ENCODE measurements at regions not wholly inside any gene's neighbourhood (a gene's known extent, or its start where the extent isn't known, plus 50 kb on each side); places are given as distances from the start of the nearest gene placed in this dataset.
"Not testable (repeated sequence)": the region's sequence is repeated elsewhere in the genome, so short reads cannot be mapped to it uniquely, and the experiment has no call there.

DNA sequence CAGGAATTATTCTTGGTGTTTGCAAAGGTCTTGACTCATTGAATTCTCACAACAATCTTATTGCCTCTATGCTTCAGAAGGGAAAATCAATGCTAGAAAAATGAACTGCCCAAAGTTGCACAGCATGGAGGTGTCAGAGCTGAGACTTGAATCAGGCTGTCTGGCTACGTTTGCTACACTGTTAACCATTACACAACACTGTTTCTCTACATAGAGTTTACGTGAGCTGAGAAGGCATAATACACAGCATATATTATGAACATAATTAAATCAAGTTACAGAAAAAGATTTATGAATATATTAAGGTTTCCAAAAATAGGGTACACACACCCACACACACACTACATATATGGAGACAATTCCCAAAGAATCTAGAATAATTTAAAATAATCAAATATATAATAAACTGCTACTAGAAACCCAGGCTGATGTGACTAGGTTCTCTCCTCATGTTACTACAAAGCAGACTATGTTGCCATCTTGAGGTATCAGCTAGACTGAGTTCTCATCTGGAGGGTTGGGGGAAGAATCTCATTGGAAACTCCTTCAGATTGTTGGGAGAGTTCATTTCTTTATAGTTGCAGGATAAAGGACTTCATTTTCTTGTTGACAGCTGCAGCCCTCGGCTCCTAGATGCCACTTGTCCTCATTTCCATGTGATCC, 1270.5 kb downstream of the ARAP2 start:
- DNase-seq (ENCODE audit: low read depth in 2 of 2) = no peak

DNA sequence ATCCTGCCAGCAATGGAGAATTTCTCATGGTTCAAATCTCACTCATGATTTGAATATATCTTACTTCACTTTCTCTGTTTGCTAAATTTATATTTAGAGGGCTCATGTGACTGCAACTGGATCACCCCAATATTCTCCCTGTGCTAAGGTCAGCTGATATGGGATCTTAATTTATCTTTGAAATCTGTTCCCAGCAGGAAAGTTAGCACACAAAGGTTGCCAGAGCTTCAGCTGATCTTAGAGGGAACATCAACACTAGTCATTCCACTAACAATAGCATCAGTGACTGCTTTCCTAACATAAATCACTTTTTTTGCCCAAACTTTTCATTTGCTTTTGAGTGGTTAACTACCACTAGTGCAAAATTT, 1270.0 kb downstream of the ARAP2 start:
- no peak for DNase-seq (ENCODE audit: low read depth in 2 of 2)

DNA sequence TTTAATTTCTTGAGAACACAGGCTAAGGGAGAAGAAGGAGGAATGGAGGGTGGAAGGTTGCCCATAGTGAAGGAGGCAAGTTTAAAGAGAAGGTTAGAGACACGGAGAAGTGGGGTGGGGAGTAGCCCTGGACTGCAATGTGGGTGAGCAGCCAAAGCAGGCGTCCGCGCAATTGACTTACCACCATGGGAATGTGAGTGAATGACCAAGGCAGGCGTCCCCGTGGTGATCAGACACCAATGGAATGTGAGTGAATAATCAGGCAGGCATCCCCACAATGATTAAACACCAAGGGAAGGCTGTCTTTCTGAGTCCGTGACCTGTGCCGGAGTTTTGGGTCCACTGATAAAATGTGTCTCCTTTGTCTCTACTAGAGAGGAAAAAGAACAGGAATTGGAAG, 1223.1 kb downstream of the ARAP2 start:
- DNase-seq (ENCODE audit: low read depth in 2 of 2) = not testable (repeated sequence)

DNA sequence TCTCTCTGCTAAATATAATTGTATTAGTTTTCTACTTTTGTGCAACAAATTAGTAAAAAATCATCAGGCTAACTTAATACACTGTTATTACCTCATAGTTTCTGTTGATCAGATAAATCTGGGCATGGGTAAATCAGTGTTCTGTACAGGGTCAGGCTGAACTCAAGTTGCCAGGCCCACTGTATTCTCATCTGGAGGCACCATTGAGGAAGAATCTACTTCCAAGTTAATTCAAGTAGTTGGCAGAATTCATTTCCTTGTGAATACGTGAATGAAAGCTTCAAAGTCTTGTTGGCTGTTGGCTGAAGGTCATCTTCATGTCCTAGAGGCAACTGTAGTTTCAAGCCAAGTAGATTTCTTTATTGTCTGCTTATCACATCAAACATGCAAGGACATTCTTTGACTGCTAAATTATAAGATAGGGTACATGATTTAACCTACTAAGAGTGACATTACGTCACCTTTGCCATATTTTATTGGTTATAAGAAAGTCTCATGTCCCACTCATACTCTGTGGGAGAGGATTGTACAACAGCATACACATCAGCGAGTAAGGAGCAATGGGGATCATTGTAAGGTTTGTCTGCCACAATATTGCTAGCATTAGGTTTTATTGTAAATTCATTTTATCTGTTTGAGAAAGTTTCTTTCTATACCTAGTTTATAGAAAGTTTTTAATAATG, 1219.0 kb downstream of the ARAP2 start:
- no peak for DNase-seq (ENCODE audit: low read depth in 2 of 2)

DNA sequence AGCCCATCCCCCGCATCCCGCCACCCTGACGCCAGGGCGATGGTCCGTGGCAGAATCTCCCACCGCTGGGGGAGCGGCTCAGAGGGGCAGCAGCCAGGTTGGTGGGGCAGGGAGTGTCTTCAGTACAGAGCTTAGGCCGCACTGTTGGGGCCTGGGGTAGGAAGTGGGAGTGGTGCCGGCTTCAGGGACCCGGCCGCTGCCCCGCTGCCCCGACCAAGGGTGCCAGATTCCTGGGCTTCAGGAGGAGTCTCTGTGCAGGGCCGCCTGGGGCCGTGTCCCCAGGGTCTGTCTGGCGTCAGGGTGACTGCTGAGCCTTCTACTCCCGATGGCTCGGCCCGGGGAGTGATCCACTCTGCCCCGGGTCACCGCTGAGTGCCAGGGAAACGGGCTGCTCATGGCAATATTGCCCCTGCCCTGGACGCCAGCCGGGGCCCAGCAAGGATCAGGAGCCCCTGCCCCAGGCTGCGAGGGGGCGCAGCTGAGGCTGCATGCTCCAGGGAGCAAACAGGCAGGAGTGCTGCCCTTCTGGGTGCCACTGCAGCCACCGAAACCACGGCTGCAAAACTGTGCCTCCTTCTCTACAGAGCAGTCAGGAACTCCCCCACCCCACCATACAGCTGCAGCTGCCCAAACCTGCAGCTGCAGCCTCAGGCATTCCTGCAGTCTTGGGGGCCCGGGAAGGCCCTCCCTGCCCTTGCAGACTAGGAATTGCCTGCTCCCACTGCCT, 1206.1 kb downstream of the ARAP2 start:
- DNase-seq (ENCODE audit: low read depth in 2 of 2) = no peak

DNA sequence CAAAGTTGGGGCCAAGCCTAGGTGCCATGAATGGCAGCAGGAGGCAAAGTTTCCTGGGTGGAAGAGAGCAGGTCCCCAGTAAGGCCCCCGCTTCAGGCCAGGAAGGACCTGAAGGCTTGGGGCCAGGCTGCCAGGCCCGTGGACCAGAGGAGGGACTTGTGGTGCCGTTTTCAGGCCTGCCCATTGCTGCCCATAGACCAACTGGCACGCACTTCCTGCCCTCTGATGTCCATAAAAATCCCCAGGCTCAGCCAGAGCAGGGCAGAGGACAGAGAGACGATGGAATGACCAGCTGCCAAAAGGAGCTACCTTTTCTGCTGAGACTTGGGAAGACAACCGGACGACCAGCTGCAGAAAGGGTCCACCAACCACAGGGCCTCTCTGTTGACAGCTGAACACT, 1205.5 kb downstream of the ARAP2 start:
- DNase-seq (ENCODE audit: low read depth in 2 of 2) = no peak

DNA sequence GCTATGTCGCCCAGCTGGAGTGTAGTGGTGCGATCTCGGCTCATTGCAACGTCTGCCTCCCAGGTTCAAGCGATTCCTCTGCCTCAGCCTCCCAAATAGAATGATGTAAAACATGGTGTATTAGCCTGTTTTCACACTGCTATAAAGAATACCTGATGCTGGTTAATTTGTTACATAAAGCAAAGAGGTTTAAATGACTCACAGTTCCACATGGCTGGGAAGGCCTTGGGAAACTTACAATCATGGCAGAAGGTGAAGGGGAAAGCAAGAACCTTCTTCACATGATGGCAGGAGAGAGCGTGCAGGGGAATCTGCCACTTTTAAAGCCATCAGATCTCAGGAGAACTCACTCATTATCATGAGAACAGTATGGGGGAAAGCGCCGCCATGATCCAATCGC, 1191.8 kb downstream of the ARAP2 start:
- no peak for DNase-seq (ENCODE audit: low read depth in 2 of 2)

DNA sequence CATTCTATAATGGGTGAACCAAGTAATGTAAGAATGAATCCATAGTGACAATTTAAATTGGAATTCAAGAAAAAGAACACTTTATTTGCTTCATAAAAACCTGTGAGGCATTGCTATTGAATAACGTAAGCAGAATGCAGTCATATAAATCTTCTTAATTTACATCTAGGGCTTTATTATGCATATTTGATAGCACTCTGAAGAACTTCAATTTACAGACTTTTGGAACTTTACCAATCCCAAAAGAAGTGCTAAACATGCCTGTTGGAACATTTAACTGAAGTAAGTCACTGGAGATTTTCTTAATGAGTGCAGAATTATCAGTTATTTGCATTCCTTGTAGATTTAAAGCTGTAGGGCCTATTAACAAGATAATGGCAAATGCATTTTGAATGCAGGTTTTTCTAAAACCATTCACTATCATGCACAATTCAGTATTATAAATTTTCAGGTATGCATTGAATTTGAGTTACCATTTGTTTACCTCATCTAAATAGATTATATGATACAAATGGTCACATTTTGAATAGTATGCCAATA, 1181.2 kb downstream of the ARAP2 start:
- no peak for DNase-seq (ENCODE audit: low read depth in 2 of 2)

DNA sequence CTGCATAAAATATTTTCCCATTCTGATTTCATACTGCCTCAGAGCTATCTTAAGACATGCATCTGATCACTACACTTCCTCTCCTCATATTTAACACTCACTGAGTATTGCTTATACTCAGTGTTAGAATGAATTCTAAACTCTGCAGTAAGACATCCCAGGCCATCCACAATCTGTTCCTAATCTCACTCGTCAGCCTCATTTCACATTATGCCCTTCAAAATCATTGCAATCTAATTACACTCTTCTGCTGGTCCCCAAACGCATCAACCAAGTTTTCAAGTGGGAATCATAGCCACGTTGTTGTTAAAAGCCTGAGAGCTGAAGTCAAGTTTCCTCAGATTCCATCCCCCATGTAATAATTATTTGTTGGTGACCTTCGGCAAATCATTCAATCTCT, 1177.9 kb downstream of the ARAP2 start:
- DNase-seq (ENCODE audit: low read depth in 2 of 2) = no peak

DNA sequence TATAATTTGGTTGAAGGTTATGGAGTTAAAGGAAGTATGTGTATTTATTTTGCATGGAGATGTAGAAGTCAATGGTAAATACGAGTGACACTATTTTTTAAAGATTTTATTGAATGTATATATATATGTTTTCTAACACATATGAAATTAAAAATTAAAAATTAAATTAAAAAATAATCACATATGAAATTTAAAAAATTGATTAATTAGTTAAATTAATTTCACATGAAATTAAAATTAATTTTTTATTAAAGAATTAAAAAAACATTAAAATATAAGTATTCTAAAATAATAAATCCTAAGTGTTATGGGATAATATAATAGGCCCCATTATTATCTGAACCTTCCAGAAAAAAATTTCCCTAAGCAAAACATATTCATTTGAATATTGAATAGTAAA, 1163.5 kb downstream of the ARAP2 start:
- DNase-seq (ENCODE audit: low read depth in 2 of 2) = no peak

DNA sequence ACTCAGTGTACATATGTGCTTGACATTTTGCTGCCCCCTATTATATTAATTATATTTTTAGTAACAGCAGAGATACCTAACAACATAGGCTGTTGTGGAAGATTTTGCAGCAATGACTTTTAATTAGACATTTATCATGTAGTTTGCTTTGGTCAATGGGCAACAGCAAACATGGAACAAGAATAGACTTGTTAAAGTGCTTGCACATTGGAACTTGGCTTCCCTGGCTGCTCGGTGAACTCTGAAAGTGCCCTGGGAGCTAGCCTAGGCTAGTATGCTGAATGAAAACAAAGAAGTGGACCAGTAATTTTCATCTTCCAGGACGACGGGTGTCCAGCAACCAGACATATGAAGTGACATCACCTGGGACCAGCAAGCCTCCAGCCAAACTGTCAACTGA, 1157.1 kb downstream of the ARAP2 start:
- no peak for DNase-seq (ENCODE audit: low read depth in 2 of 2)

DNA sequence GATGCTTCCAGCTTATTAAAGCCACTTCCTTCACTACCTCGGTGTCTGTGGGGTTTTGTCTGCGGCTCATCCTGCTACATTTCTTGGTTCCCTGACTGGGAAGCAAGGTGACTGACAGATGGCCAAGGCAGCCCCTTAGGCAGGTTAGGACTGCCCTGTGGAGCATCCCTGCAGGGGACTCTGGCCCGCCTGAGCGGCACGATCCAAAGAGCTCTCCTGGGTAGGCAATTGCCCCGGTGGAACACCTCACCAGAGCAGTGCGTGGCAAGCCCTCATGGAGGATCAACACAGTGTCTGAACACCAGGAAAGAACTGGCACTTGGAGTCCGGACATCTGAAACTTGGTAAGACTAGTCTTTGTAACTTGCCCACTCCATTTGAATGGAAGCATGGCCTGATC, 1143.4 kb downstream of the ARAP2 start:
- no peak for DNase-seq (ENCODE audit: low read depth in 2 of 2)

DNA sequence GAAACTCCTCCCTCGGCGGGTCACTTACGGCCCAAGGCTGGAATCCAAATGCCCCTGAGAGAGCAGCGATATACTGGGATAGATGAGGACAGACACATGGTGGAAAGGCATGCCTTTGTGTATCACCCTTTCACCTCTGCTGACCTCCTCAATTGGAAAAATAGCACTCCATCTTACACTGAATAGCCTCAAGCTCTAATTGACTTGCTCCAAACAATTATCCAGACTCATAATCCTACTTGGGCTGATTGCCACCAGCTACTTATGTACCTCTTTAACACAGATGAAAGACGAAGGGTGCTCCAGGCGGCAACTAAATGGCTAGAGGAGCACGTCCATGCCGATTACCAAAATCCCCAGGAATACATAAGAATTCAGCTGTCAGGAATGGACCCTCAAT, 1142.2 kb downstream of the ARAP2 start:
- no peak for DNase-seq (ENCODE audit: low read depth in 2 of 2)

DNA sequence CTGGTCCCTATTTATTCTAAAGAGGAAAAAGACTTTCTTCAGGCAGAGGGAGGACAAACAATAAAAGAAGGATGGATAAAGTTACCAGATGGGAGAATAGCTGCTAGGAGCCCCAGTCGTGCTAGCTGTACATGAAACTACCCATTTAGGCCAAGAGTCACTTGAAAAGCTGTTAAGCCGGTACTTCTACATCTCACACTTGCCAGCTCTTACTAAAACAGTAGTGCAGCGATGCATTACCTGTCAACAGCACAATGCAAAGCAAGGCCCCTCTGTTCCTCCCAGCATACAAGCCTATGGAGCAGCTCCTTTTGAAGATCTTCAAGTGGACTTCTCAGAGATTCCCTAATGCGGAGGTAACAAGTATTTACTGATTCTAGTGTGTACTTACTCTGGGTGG, 1138.8 kb downstream of the ARAP2 start:
- DNase-seq (ENCODE audit: low read depth in 2 of 2) = no peak

DNA sequence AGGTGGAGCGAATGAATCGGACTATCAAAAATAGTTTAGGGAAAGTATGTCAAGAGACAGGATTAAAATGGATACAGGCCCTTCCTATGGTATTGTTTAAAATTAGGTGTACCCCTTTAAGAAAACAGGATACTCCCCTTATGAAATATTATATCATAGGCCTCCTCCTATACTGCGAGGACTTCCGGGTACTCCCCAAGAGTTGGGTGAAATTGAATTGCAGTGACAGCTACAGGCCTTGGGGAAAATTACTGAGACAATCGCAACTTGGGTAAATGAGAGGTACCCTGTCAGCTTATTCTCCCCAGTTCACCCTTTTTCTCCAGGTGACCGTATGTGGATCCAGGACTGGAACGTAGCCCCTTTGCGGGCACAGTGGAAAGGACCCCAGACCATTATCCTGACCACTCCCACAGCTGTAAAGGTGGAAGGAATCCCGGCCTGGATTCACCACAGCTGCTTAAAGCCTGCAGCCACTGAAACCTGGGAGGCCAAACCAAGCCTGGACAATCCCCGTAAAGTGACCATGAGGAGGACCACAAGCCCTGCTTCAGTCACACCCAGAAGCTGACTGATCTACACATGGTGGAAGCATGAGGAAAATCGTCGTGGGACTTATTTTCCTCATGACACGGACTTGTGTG, 1138.1 kb downstream of the ARAP2 start:
- no peak for DNase-seq (ENCODE audit: low read depth in 2 of 2)

DNA sequence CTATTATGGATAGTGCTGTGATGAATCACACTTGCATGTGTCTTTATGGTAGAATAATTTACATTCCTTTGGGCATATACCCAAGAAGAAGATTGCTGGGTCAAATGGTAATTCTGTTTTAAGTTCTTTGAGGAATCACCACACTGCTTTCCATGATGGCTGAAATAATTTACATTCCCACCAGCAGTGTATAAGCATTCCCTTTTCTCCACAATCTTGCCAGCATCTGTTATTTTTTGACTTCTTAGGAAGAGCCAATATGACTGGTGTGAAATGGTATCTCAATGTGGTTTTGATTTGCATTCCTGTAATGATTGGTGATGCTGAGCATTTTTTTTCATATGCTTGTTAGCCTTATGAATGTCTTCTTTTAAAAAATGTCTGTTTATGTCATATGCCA, 1120.2 kb downstream of the ARAP2 start:
- no peak for DNase-seq (ENCODE audit: low read depth in 2 of 2)

DNA sequence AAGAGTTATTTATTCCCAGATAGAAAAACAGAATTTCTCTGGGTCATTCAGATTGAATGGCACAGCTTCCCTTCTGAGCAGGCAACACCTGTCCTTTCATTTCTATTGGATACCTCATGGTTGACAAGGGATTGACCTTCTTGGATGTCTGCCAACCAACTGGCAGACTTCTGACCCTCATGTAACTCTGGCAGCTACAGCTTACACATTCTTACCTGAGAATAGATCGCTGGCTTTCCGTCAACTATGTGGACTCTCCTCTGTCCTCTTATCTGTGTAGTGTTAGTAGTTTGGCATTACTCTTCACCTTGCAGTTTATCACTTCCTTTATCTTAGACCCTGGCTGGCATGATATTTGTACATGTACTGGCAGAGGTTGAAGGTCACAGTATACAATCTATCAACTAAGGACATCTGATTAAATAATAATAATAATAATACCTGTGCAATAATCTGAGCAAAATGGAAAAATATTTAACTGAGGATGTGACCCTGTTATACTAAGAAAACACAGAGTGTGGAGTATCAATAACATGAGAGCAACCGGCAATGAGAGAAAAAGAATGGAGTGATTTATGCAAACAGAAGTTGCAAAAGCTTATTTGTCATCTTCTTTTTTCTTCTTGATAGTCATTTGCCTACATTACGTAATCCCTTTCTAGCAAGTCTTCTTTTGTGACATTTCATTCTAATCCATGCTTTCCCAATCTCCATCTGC, 1118.2 kb downstream of the ARAP2 start:
- DNase-seq (ENCODE audit: low read depth in 2 of 2) = no peak

DNA sequence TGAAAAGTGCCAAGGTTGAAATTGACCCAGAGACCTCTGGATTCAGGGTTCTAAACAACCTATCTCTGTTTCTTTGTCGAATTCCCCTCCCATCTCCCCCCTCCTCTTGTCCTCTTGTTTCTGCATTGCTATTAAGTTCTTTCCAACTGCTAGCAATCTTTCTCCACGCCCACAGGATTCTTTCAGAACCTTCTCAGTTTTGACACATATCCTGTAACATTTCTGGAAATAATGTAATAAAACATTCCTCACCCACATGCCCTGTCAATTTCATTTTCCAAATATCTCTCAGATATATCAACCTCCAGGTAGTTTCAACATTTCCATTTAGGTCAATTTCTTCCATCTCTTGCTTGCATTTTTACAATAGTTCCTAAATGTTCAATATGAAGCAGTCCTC, 1105.9 kb downstream of the ARAP2 start:
- no peak for DNase-seq (ENCODE audit: low read depth in 2 of 2)

DNA sequence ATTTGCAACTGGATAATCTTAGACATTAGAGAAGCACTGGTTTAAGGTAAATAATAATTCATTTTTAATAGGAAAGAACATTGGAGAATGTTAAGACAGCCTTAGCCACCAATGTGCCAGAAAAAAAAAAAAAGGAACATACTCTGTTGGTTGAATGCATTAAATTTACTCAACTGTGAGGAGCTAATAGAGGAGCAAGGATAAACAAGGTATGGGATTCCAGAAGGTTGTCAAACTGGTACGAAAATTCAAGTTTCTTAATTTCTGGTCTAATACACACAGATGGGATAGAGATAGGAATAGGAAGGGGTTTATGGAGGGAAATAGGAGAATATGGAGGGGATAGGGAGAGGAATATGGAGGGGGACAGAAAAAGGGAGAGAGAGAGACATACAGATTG, 1096.6 kb downstream of the ARAP2 start:
- no peak for DNase-seq (ENCODE audit: low read depth in 2 of 2)

DNA sequence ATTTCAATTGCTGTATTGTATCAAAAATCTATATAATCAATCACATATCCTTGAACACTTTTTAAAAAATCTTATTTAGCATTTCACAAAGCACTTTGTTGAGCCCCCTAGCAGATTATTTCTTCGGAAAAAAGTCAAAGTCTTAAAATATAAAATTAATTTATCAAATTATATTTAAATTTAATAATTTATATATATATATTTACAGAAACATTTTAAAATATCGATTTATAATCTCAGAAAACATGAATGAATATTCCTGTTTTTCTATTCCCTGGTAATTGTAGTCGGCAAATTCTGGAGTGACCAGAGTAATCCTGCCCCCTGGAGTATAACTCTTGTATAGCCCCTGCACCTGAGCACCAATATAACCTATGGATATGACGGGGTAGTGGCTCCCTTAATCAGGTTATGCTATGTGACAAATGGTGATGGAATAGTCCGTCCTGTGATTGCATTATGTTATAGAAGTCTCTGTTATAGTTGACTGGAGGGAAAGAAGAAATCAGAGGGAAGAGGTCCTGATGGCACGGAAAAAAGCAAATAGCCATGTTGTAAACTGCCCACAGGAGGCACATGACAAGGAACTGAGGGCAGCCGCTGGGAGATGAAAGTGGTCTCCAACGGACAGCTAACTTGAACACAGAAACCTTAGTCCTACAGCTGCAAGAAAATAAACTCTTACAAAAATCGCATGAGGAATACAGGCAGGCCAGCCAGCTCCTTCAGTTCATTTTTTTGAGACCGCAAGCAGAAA, 1092.3 kb downstream of the ARAP2 start:
- DNase-seq (ENCODE audit: low read depth in 2 of 2) = no peak

DNA sequence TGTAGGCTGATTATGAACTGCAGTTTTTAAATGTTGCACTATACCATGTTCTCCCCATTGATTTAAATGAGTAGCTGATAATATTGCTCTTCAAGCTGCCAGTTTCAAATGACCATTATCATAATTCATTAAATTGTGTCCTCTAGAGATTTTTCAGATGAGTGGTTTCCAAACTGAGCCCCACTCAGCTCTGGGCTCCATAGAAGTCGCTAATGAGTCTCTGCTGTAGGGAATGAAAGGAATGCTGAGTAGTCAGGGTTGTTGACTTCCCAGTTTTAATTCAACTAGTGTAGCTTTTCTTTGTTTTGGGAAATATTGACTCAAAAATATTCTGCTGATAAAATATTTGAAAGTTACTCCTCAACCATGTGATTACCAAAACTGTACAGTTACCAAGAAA, 1081.1 kb downstream of the ARAP2 start:
- DNase-seq (ENCODE audit: low read depth in 2 of 2) = no peak

Data from stimulated activated CD8-positive, alpha-beta memory T cell treated with anti-CD3 and anti-CD28 coated beads, Interleukin-2, amount 100 ng/mL, for 48 hours (primary cell).